GM12878 (cell line): ENCODE measurements at regions not wholly inside any gene's neighbourhood (a gene's known extent, or its start where the extent isn't known, plus 50 kb on each side); places are given as distances from the start of the nearest gene placed in this dataset.

Experiments
- ATAC-seq: fragments of 200-7000 bp; cut with Tn5 transposase; 3 replicates; pipeline ENCODE4 v1.9.1; 2020; ENCODE audit warnings: mild to moderate bottlenecking, moderate library complexity
- BruUV-seq: library from RNA; stranded (reverse); fragments of 400-500 nt; replicated peaks from 2 replicates; lab custom pipeline; 2021; lab: Mats Ljungman, UMichigan
- CTCF ChIA-PET: fragments of 300-600 bp; sonication (Branson Sonifier 250); formaldehyde crosslinking; extraction: SDS; loops from one replicate; lab custom pipeline; 2021; ENCODE audit warnings: inconsistent platforms; lab: Yijun Ruan, JAX
- POLR2A ChIA-PET: fragments of 350-600 bp; formaldehyde crosslinking; extraction: SDS; loops from one replicate; lab custom pipeline; 2021; ENCODE audit warnings: inconsistent platforms; lab: Charles Lee
- RAD21 ChIA-PET: fragments of 300-600 bp; sonication (Branson Sonifier 250); formaldehyde crosslinking; loops from one replicate; lab custom pipeline; 2023; ENCODE audit warnings: antibody characterized with exemption; ENCODE audit not compliant: unreplicated experiment; lab: Charles Lee
- SMC1A ChIA-PET: fragments of 300-600 bp; sonication (Branson Sonifier 250); formaldehyde crosslinking; loops from one replicate; lab custom pipeline; 2023; ENCODE audit not compliant: unreplicated experiment, uncharacterized antibody; lab: Charles Lee
- DNase-seq: peaks from one replicate; pipeline ENCODE4 v3.0.0-alpha.2; 2011; ENCODE audit warnings: low read depth, low spot score
- FAIRE-seq: peaks from 3 replicates; lab custom pipeline; 2011; peaks lifted over from hg19 to GRCh38; lab: Jason Lieb, UNC
- H2AFZ ChIP-seq: 2 replicates; pipeline ENCODE4 v1.6.0; 2011; ENCODE audit warnings: low read depth, low read length, control low read depth; ENCODE audit not compliant: control insufficient read depth
- H3K27ac ChIP-seq: 2 replicates; pipeline ENCODE4 v1.5.1; 2011; ENCODE audit warnings: control low read depth; ENCODE audit not compliant: control insufficient read depth, insufficient read depth
- H3K27me3 ChIP-seq, 2 experiments: replicated peaks in 1 of 2; 2 replicates each; pipeline versions ENCODE4 v1.6.0 to v1.6.1; 2011; ENCODE audit warnings: low read length in 1 of 2; ENCODE audit not compliant: control insufficient read depth in 2 of 2, insufficient read depth in 2 of 2
- H3K36me3 ChIP-seq, 2 experiments: 2 replicates each; pipeline ENCODE4 v1.5.1; 2011; ENCODE audit warnings: low read length in 1 of 2; ENCODE audit not compliant: control insufficient read depth in 2 of 2, insufficient read depth in 2 of 2
- H3K4me1 ChIP-seq: 2 replicates; pipeline ENCODE4 v1.6.1; 2011; ENCODE audit warnings: mild to moderate bottlenecking, low read length, moderate library complexity, mixed read lengths; ENCODE audit not compliant: control insufficient read depth, insufficient read depth
- H3K4me2 ChIP-seq: 2 replicates; pipeline ENCODE4 v1.6.0; 2011; ENCODE audit warnings: control low read depth; ENCODE audit not compliant: control insufficient read depth, insufficient read depth
- H3K4me3 ChIP-seq: fragments of 200-600 bp; sonication (generic); 2 replicates; pipeline ENCODE4 v1.5.1; 2016
- H3K79me2 ChIP-seq: 2 replicates; pipeline ENCODE4 v1.6.0; 2011; ENCODE audit warnings: low read length; ENCODE audit not compliant: control insufficient read depth, insufficient read depth
- H3K9ac ChIP-seq: 2 replicates; pipeline ENCODE4 v1.8.0; 2011; ENCODE audit warnings: low read length, control low read depth, mixed read lengths; ENCODE audit not compliant: control insufficient read depth, insufficient read depth
- H3K9me3 ChIP-seq: replicated peaks from 3 replicates; pipeline ENCODE4 v1.5.1; 2011; ENCODE audit warnings: mild to moderate bottlenecking, low read length; ENCODE audit not compliant: control insufficient read depth, insufficient read depth
- H4K20me1 ChIP-seq: 2 replicates; pipeline ENCODE4 v1.6.0; 2011; ENCODE audit not compliant: control insufficient read depth, insufficient read depth
- ATF7 ChIP-seq: fragments of 450-650 bp; IDR thresholded peaks from 2 replicates; pipeline ENCODE4 v1.6.1; 2016; ENCODE audit warnings: low read depth, mild to moderate bottlenecking
- CEBPB ChIP-seq, 2 experiments: fragments of 150-350 bp in 1 of 2; IDR thresholded peaks; 2 replicates each; pipeline ENCODE4 v1.6.1; 2012 to 2014; ENCODE audit warnings: low read depth in 2 of 2, low read length in 2 of 2, borderline replicate concordance in 1 of 2, inconsistent platforms in 1 of 2
- E2F8 ChIP-seq: fragments of 450-650 bp; IDR thresholded peaks from 2 replicates; pipeline ENCODE4 v1.6.1; 2018; ENCODE audit warnings: mild to moderate bottlenecking, low read depth, moderate library complexity; ENCODE audit not compliant: partially characterized antibody
- EGR1 ChIP-seq, 2 experiments: IDR thresholded peaks; 1 replicate in 1 of 2; 2 replicates in 1 of 2; pipeline ENCODE4 v1.6.1; 2011 to 2012; ENCODE audit warnings: low read depth in 2 of 2, low read length in 2 of 2, borderline replicate concordance in 1 of 2, mild to moderate bottlenecking in 1 of 2, moderate library complexity in 1 of 2
- NFYA ChIP-seq: IDR thresholded peaks from 2 replicates; pipeline ENCODE4 v1.6.1; 2011; ENCODE audit warnings: low read depth, mild to moderate bottlenecking, low read length, improper control_type of control experiment, borderline replicate concordance
- NFYB ChIP-seq: IDR thresholded peaks from 2 replicates; pipeline ENCODE4 v1.6.1; 2011; ENCODE audit warnings: low read depth, mild to moderate bottlenecking, low read length, improper control_type of control experiment, moderate library complexity; ENCODE audit not compliant: insufficient read depth
- RB1 ChIP-seq: fragments of 450-650 bp; formaldehyde crosslinking; IDR thresholded peaks from 2 replicates; pipeline ENCODE4 v1.6.1; 2017; ENCODE audit warnings: mild to moderate bottlenecking, borderline replicate concordance
- RCOR1 ChIP-seq: conservative IDR thresholded peaks from 2 replicates; pipeline ENCODE4 v1.6.1; 2012; ENCODE audit warnings: low read depth, low read length, improper control_type of control experiment
- RELB ChIP-seq: fragments of 450-650 bp; IDR thresholded peaks from 2 replicates; pipeline ENCODE4 v1.6.1; 2017; ENCODE audit warnings: low read depth, mild to moderate bottlenecking, moderate library complexity
- SMARCA5 ChIP-seq: fragments of 450-650 bp; IDR thresholded peaks from 2 replicates; pipeline ENCODE4 v1.6.1; 2017; ENCODE audit warnings: mild to moderate bottlenecking
- TBL1XR1 ChIP-seq: IDR thresholded peaks from 2 replicates; pipeline ENCODE4 v1.6.1; 2012; ENCODE audit warnings: low read depth, low read length, improper control_type of control experiment
- WRNIP1 ChIP-seq: IDR thresholded peaks from 2 replicates; pipeline ENCODE4 v1.6.1; 2011; ENCODE audit warnings: low read depth, low read length, improper control_type of control experiment, borderline replicate concordance
- ZNF207 ChIP-seq: fragments of 450-650 bp; IDR thresholded peaks from 2 replicates; pipeline ENCODE4 v1.6.1; 2014; ENCODE audit warnings: antibody characterized with exemption, mild to moderate bottlenecking, borderline replicate concordance
- ZNF622 ChIP-seq: fragments of 450-650 bp; IDR thresholded peaks from 2 replicates; pipeline ENCODE4 v1.6.1; 2017; ENCODE audit warnings: mild to moderate bottlenecking, inconsistent platforms
- WGBS: methylation state at CpG from one replicate; pipeline ENCODE4 v1.1.6; 2016; ENCODE audit warnings: low lambda C conversion rate; ENCODE audit not compliant: insufficient replicate concordance, insufficient coverage; ENCODE audit errors: missing lambda C conversion rate; 5-methylcytosine and 5-hydroxymethylcytosine counted together
- in situ Hi-C: fragments of 300-500 bp; cut with MboI; formaldehyde crosslinking; loops from 9 replicates; pipeline ENCODE4 v1.14.3; 2018; ENCODE audit warnings: mixed read lengths
- intact Hi-C: fragments of 100-400 bp; cut with micrococcal nuclease; formaldehyde crosslinking; loops from one replicate; pipeline ENCODE4 v1.14.2; 2022; ENCODE audit not compliant: unreplicated experiment
- TF ChIP-seq, protein P1 (sequence below): fragments of 450-650 bp; conservative IDR thresholded peaks from 2 replicates; pipeline ENCODE4 v1.6.1; 2017; ENCODE audit warnings: mild to moderate bottlenecking, moderate library complexity

DNA sequence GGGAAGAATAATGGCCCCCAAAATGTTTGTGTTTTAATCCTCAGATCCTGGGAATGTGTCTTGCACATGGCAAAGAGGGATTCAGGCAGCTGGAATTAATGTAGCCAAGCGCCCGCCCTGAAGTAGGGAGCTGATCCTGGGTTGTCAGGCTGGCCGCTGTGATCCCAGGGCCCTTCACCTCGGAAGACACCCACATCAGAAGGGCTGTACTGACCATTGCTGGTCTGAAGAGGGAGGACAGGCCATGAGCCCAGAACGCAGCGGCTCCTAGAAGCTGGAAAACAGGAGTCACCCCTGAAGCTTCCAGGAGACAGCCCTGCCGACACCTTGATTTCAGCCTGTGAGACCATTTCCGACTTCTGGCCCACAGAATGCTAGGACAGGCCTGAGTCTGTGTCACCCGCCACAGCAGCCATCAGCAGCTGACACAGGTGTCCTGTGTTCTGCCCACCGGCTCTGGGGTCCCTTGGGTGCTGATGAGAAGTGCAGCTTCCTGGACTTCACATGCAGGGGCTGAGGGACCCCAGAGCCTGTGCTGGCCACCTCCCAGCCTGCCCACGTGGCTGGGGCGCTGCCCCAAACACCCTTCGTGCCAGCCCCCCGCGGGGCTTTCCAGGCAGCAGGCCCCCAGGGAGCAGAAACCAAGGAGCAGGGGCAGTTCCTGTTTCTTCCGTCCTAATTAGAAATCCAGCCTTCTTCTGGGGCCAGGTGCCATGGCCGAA is 86.3 kb downstream of the ERMARD start (continued):
- TF ChIP-seq E2F8 (no peak), RB1 (no peak)

- SMC1A ChIA-PET = interaction anchor here (1.8 to 4.2 kb wide), 2 partner anchors 10 to 684 kb away, joined by 4 to 25 read pairs; no protein-coding TSS in a partner anchor
- DNase-seq (no peak), FAIRE-seq (no peak), ATAC-seq (no peak)
- no TSS peak for BruUV-seq
- RAD21 ChIA-PET = interaction anchor here (0.9 to 1.2 kb wide), 2 partner anchors 684 to 698 kb away, joined by 3 to 4 read pairs; no protein-coding TSS in a partner anchor
- CTCF ChIA-PET = interaction anchor here (2.8 to 4.0 kb wide), 2 partner anchors 683 to 696 kb away, joined by 39 to 40 read pairs; no protein-coding TSS in a partner anchor
- Histone ChIP-seq H3K79me2 (no peaks in the 10 kb centered on the region), H3K4me1 (no peaks in the 10 kb centered on the region), H3K27ac (no peak overlapping the region), H3K9ac (no peak overlapping the region), H3K9me3 (no peaks in the 10 kb centered on the region), H3K27me3 (no peaks in the 10 kb centered on the region), H4K20me1 (no peaks in the 10 kb centered on the region), H2AFZ (no peak overlapping the region), H3K4me3 (no peak overlapping the region), H3K4me2 (no peak overlapping the region), H3K36me3 (no peaks in the 10 kb centered on the region)
- WGBS = 35% methylated on average over 7 of the region's 7 CpGs
- intact Hi-C loops = loop anchor here (10.0 kb wide), 1 partner anchor 461 kb away; the partner anchor contains the start of gene DLL1
- in situ Hi-C loops = loop anchor here (5.0 kb wide), 1 partner anchor 684 kb away; no protein-coding TSS in a partner anchor
- POLR2A ChIA-PET = no interaction called here
- no peak for TF ChIP-seq ZNF207
- TF ChIP-seq NFYA = no peak
- TF ChIP-seq RELB = no peak
- no peak for TF ChIP-seq RCOR1
- no peak for TF ChIP-seq ZNF622
- TF ChIP-seq ATF7 = no peak
- TF ChIP-seq NFYB = no peak
- TF ChIP-seq CEBPB (IDR thresholded peaks at IDR 0.05; ENCODE audit: borderline replicate concordance in 1 of 2, low read depth in 2 of 2, low read length in 2 of 2) = no peak
- no peak for TF ChIP-seq WRNIP1
- no peak for TF ChIP-seq EGR1 (IDR thresholded peaks at IDR 0.05; ENCODE audit: borderline replicate concordance in 1 of 2, low read depth in 2 of 2, low read length in 2 of 2)
- no peak for TF ChIP-seq SMARCA5
- TF ChIP-seq TBL1XR1 = no peak
- TF ChIP-seq, protein P1, sequence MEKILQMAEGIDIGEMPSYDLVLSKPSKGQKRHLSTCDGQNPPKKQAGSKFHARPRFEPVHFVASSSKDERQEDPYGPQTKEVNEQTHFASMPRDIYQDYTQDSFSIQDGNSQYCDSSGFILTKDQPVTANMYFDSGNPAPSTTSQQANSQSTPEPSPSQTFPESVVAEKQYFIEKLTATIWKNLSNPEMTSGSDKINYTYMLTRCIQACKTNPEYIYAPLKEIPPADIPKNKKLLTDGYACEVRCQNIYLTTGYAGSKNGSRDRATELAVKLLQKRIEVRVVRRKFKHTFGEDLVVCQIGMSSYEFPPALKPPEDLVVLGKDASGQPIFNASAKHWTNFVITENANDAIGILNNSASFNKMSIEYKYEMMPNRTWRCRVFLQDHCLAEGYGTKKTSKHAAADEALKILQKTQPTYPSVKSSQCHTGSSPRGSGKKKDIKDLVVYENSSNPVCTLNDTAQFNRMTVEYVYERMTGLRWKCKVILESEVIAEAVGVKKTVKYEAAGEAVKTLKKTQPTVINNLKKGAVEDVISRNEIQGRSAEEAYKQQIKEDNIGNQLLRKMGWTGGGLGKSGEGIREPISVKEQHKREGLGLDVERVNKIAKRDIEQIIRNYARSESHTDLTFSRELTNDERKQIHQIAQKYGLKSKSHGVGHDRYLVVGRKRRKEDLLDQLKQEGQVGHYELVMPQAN = no peak
Measured at GRCh38 chr6:169833258-169833794, 81.9 kb downstream of the ERMARD start.
